ENCODE measurements at regions not wholly inside any gene's neighbourhood (a gene's known extent, or its start where the extent isn't known, plus 50 kb on each side); places are given as distances from the start of the nearest gene placed in this dataset.

- FAIRE-seq (no peak), DNase-seq (ENCODE audit: insufficient read length, low spot score) (no peak)
- TF ChIP-seq POLR2AphosphoS5 (IDR thresholded peaks at IDR 0.05; ENCODE audit: low read depth, low read length) = no peak
- TF ChIP-seq SPI1 (IDR thresholded peaks at IDR 0.05; ENCODE audit: low read depth, low read length) = no peak
- no peak for TF ChIP-seq TAF1 (IDR thresholded peaks at IDR 0.05; ENCODE audit: low read depth, low read length)
- no peak for TF ChIP-seq POLR2A (IDR thresholded peaks at IDR 0.05; ENCODE audit: low read depth, low read length)
- TF ChIP-seq PAX5 (IDR thresholded peaks at IDR 0.05; ENCODE audit: insufficient read depth, low read length, severe bottlenecking) = no peak
- no peak for TF ChIP-seq POU2F2 (IDR thresholded peaks at IDR 0.05; ENCODE audit: low read depth, low read length)
Observed at GRCh38 chrX:124506066-124506465, 159.7 kb downstream of the SH2D1A start.

DNA sequence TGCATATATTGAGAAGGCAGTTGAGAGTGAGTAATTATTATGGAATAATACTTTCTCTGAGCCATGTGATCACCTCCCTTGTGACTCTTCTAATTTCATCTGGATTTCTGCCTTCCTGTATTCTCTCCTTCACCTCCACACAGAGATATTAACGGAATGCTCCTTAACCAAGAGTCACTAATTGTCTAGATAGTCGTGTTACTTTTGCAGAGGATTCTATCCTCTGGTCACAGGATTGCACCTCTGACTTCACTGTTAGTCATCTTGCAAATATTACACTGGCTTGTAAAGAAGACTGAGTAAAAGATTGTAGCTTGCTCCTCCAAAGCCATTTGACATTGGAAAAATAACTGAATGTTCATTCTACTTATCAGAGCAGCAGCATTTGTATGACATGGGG lies 160.9 kb downstream of the SH2D1A start:
- no peak for DNase-seq (ENCODE audit: insufficient read length, low spot score)
- no peak for FAIRE-seq

GRCh38 chrX:124518885-124519284 lies 172.5 kb downstream of the SH2D1A start:
- TF ChIP-seq PAX5 (IDR thresholded peaks at IDR 0.05; ENCODE audit: insufficient read depth, low read length, severe bottlenecking) = no peak
- no peak for TF ChIP-seq SPI1 (IDR thresholded peaks at IDR 0.05; ENCODE audit: low read depth, low read length)
- TF ChIP-seq POU2F2 (IDR thresholded peaks at IDR 0.05; ENCODE audit: low read depth, low read length) = no peak
- no peak for TF ChIP-seq POLR2A (IDR thresholded peaks at IDR 0.05; ENCODE audit: low read depth, low read length)
- TF ChIP-seq TAF1 (IDR thresholded peaks at IDR 0.05; ENCODE audit: low read depth, low read length) = no peak
- no peak for TF ChIP-seq POLR2AphosphoS5 (IDR thresholded peaks at IDR 0.05; ENCODE audit: low read depth, low read length)
- DNase-seq (ENCODE audit: insufficient read length, low spot score) = no peak
- FAIRE-seq = no peak

More for the DNA sequence above, 160.9 kb downstream of the SH2D1A start:
- TF ChIP-seq TAF1 (IDR thresholded peaks at IDR 0.05; ENCODE audit: low read depth, low read length) (no peak), POU2F2 (IDR thresholded peaks at IDR 0.05; ENCODE audit: low read depth, low read length) (no peak), SPI1 (IDR thresholded peaks at IDR 0.05; ENCODE audit: low read depth, low read length) (no peak), POLR2A (IDR thresholded peaks at IDR 0.05; ENCODE audit: low read depth, low read length) (no peak), PAX5 (IDR thresholded peaks at IDR 0.05; ENCODE audit: insufficient read depth, low read length, severe bottlenecking) (no peak), POLR2AphosphoS5 (IDR thresholded peaks at IDR 0.05; ENCODE audit: low read depth, low read length) (no peak)

GRCh38 chrX:124524852-124525251 lies 178.5 kb downstream of the SH2D1A start:
- DNase-seq (ENCODE audit: insufficient read length, low spot score) (no peak), FAIRE-seq (no peak)
- TF ChIP-seq SPI1 (IDR thresholded peaks at IDR 0.05; ENCODE audit: low read depth, low read length) (no peak), PAX5 (IDR thresholded peaks at IDR 0.05; ENCODE audit: insufficient read depth, low read length, severe bottlenecking) (no peak), POLR2AphosphoS5 (IDR thresholded peaks at IDR 0.05; ENCODE audit: low read depth, low read length) (no peak), POU2F2 (IDR thresholded peaks at IDR 0.05; ENCODE audit: low read depth, low read length) (no peak), TAF1 (IDR thresholded peaks at IDR 0.05; ENCODE audit: low read depth, low read length) (no peak), POLR2A (IDR thresholded peaks at IDR 0.05; ENCODE audit: low read depth, low read length) (no peak)

DNA sequence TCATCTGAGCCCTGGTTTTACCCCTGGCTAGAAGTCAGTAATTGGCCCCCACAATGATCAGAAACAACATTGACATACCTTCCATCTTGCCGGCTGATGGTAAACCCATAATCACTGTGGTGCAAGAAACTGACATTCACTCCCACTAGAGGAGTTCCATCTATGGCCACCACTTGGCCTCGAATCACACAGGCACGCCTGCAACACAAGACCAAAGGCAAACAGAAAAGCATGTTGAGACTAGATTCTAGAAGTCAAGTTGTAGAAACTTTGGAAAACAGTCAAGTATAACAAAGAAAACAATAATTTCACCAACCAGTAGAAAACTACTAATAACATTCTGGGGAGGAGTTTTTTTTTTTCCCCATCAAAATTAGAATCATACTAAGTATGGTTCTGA lies 183.4 kb downstream of the SH2D1A start:
- no peak for TF ChIP-seq TAF1 (IDR thresholded peaks at IDR 0.05; ENCODE audit: low read depth, low read length)

DNA sequence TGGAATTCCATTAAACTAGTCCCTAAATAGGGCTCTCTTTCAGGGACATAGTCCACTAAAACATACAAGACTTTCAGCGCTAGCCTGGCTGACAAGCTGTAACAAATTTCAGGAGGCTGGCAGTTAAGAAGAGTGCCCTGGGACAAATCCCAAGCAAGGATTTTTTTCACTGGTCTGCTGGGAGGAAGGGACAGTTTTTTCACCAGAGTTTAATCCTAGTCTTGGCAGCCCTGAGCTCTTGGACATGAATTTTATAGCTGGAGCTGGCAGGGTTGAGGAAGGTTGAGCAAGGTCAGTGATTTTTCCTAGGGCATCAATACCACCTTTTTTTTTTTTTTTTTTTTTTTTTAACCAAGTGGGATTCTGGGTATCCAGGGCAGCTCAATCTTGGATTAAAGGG lies 184.4 kb downstream of the SH2D1A start:
- TF ChIP-seq PAX5 (IDR thresholded peaks at IDR 0.05; ENCODE audit: insufficient read depth, low read length, severe bottlenecking) (no peak), POU2F2 (IDR thresholded peaks at IDR 0.05; ENCODE audit: low read depth, low read length) (no peak), POLR2A (IDR thresholded peaks at IDR 0.05; ENCODE audit: low read depth, low read length) (no peak), SPI1 (IDR thresholded peaks at IDR 0.05; ENCODE audit: low read depth, low read length) (no peak), POLR2AphosphoS5 (IDR thresholded peaks at IDR 0.05; ENCODE audit: low read depth, low read length) (no peak), TAF1 (IDR thresholded peaks at IDR 0.05; ENCODE audit: low read depth, low read length) (no peak)
- no peak for DNase-seq (ENCODE audit: insufficient read length, low spot score)

More for the DNA sequence above, 183.4 kb downstream of the SH2D1A start:
- FAIRE-seq (no peak), DNase-seq (ENCODE audit: insufficient read length, low spot score) (no peak)

DNA sequence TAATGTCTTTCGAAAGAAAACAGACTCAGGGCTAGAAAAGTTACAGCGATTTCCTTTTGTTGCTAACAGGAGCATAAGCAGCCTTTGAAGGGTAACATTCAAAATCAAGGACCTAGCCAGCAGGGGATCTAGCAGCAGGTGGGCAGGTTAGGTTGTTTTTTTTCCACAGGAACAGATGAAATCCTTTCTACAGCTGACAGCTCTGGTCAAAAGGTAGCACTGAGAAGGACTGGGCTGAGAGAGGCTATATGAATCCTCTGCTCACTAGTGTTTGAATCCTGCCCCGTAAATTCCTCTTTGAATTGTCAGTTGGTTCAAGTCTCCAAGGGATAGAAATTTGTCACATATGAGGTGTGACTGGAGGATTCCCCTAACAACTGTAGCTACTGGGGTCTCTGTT lies 188.2 kb downstream of the SH2D1A start:
- no peak for TF ChIP-seq SPI1 (IDR thresholded peaks at IDR 0.05; ENCODE audit: low read depth, low read length)
- TF ChIP-seq TAF1 (IDR thresholded peaks at IDR 0.05; ENCODE audit: low read depth, low read length) = no peak
- no peak for TF ChIP-seq POU2F2 (IDR thresholded peaks at IDR 0.05; ENCODE audit: low read depth, low read length)
- no peak for TF ChIP-seq PAX5 (IDR thresholded peaks at IDR 0.05; ENCODE audit: insufficient read depth, low read length, severe bottlenecking)
- no peak for TF ChIP-seq POLR2AphosphoS5 (IDR thresholded peaks at IDR 0.05; ENCODE audit: low read depth, low read length)
- TF ChIP-seq POLR2A (IDR thresholded peaks at IDR 0.05; ENCODE audit: low read depth, low read length) = no peak
- no peak for DNase-seq (ENCODE audit: insufficient read length, low spot score)
- FAIRE-seq = no peak

More for the DNA sequence above, 184.4 kb downstream of the SH2D1A start:
- FAIRE-seq = no peak

GRCh38 chrX:124540474-124540873 lies 194.1 kb downstream of the SH2D1A start:
- TF ChIP-seq POLR2AphosphoS5 (IDR thresholded peaks at IDR 0.05; ENCODE audit: low read depth, low read length) = no peak
- no peak for TF ChIP-seq POU2F2 (IDR thresholded peaks at IDR 0.05; ENCODE audit: low read depth, low read length)
- TF ChIP-seq POLR2A (IDR thresholded peaks at IDR 0.05; ENCODE audit: low read depth, low read length) = no peak
- no peak for TF ChIP-seq SPI1 (IDR thresholded peaks at IDR 0.05; ENCODE audit: low read depth, low read length)
- TF ChIP-seq TAF1 (IDR thresholded peaks at IDR 0.05; ENCODE audit: low read depth, low read length) = no peak
- no peak for TF ChIP-seq PAX5 (IDR thresholded peaks at IDR 0.05; ENCODE audit: insufficient read depth, low read length, severe bottlenecking)
- no peak for FAIRE-seq
- no peak for DNase-seq (ENCODE audit: insufficient read length, low spot score)

DNA sequence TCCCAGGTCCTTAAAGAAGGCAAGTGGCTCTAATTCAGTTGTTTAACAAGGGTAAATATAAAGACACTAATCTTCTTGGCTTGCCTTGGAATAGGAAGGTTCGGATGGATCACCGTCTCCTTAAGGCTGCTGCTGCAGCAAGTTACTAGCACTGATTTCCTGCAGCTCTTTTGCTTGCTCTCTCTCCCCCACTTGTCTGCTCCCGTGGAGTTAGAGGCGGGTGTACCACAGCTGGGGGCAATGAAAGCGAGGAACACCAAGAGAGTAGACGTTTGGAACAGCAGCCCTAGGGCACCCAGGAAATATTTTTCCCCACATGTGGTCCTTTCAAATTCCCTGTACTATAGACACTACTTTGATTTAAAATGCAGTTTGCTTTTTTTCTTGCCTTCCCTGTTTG lies 202.2 kb downstream of the SH2D1A start:
- DNase-seq (ENCODE audit: insufficient read length, low spot score) (no peak), FAIRE-seq (no peak)
- TF ChIP-seq POLR2A (IDR thresholded peaks at IDR 0.05; ENCODE audit: low read depth, low read length) (no peak), TAF1 (IDR thresholded peaks at IDR 0.05; ENCODE audit: low read depth, low read length) (no peak), POLR2AphosphoS5 (IDR thresholded peaks at IDR 0.05; ENCODE audit: low read depth, low read length) (no peak), SPI1 (IDR thresholded peaks at IDR 0.05; ENCODE audit: low read depth, low read length) (no peak), POU2F2 (IDR thresholded peaks at IDR 0.05; ENCODE audit: low read depth, low read length) (no peak), PAX5 (IDR thresholded peaks at IDR 0.05; ENCODE audit: insufficient read depth, low read length, severe bottlenecking) (no peak)

DNA sequence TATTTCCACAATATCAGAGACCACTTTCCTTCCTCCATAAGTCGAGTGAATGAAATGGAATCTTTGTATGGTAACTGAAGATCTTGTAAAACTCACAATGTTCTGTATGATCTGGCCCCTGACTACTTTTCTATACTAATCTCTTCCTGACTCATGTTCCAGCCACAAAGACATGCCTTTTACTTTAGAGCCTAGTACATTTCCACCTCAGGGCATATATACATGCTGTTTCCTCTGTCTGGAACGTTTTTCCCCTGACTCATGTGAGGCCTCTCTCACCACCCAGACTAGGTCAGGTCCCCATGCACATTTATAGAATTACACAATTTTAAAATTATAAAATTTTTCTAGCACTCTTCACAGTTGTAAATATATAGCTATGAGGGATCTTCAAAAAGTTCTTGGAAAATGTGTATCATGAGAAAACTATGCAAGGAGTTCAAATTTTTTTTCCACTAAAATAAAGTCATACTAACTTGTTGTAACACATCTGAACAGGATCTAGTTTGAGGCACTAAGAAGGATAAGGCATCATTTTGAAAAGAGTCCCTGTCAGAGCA lies 208.8 kb downstream of the SH2D1A start:
- FAIRE-seq (no peak), DNase-seq (ENCODE audit: insufficient read length, low spot score) (no peak)
- no peak for TF ChIP-seq TAF1 (IDR thresholded peaks at IDR 0.05; ENCODE audit: low read depth, low read length)
- no peak for TF ChIP-seq SPI1 (IDR thresholded peaks at IDR 0.05; ENCODE audit: low read depth, low read length)
- TF ChIP-seq PAX5 (IDR thresholded peaks at IDR 0.05; ENCODE audit: insufficient read depth, low read length, severe bottlenecking) = no peak
- no peak for TF ChIP-seq POLR2AphosphoS5 (IDR thresholded peaks at IDR 0.05; ENCODE audit: low read depth, low read length)
- no peak for TF ChIP-seq POU2F2 (IDR thresholded peaks at IDR 0.05; ENCODE audit: low read depth, low read length)
- TF ChIP-seq POLR2A (IDR thresholded peaks at IDR 0.05; ENCODE audit: low read depth, low read length) = no peak

All from GM12891 (cell line).